Trophoblast cell (in vitro differentiated cells and primary cell): ENCODE measurements at regions not wholly inside any gene's neighbourhood (a gene's known extent, or its start where the extent isn't known, plus 50 kb on each side); places are given as distances from the start of the nearest gene placed in this dataset.

Experiments
- DNase-seq, 2 donors: peaks; one replicate each; pipeline ENCODE4 v3.0.0-alpha.2; 2016
- H2AFZ ChIP-seq: 2 replicates; pipeline ENCODE4 v1.6.1; 2013; ENCODE audit warnings: low read length, moderate library complexity, mild to moderate bottlenecking; ENCODE audit not compliant: insufficient read depth, poor library complexity
- H2AK5ac ChIP-seq: 2 replicates; pipeline ENCODE4 v1.6.1; 2013; ENCODE audit warnings: mild to moderate bottlenecking, low read length
- H2BK120ac ChIP-seq: 2 replicates; pipeline ENCODE4 v1.6.1; 2013; ENCODE audit warnings: low read length, mild to moderate bottlenecking, moderate library complexity; ENCODE audit not compliant: insufficient read depth, poor library complexity
- H2BK12ac ChIP-seq: 2 replicates; pipeline ENCODE4 v1.6.1; 2013; ENCODE audit warnings: mild to moderate bottlenecking, low read length, moderate library complexity
- H2BK5ac ChIP-seq: 2 replicates; pipeline ENCODE4 v1.6.1; 2013; ENCODE audit warnings: low read length, low read depth, moderate library complexity, mild to moderate bottlenecking; ENCODE audit not compliant: poor library complexity
- H3K14ac ChIP-seq: 2 replicates; pipeline ENCODE4 v1.6.1; 2013; ENCODE audit warnings: mild to moderate bottlenecking, low read length
- H3K18ac ChIP-seq: 2 replicates; pipeline ENCODE4 v1.6.1; 2013; ENCODE audit warnings: mild to moderate bottlenecking, low read length
- H3K23ac ChIP-seq: 2 replicates; pipeline ENCODE4 v1.6.1; 2013; ENCODE audit warnings: low read length
- H3K27ac ChIP-seq: 2 replicates; pipeline ENCODE4 v1.5.1; 2013; ENCODE audit warnings: low read depth, mild to moderate bottlenecking, inconsistent platforms, low read length, moderate library complexity
- H3K27me3 ChIP-seq: 2 replicates; pipeline ENCODE4 v1.6.1; 2013; ENCODE audit warnings: inconsistent platforms, mild to moderate bottlenecking, low read length, moderate library complexity; ENCODE audit not compliant: insufficient read depth
- H3K36me3 ChIP-seq, 2 experiments: 1 replicate in 1 of 2; 2 replicates in 1 of 2; pipeline ENCODE4 v1.6.1; 2013; ENCODE audit warnings: low read length in 2 of 2, mild to moderate bottlenecking in 2 of 2, moderate library complexity in 1 of 2; ENCODE audit not compliant: insufficient read depth in 2 of 2, control insufficient read depth in 1 of 2
- H3K4ac ChIP-seq: 2 replicates; pipeline ENCODE4 v1.6.1; 2013; ENCODE audit warnings: low read depth, mild to moderate bottlenecking, low read length, moderate library complexity
- H3K4me1 ChIP-seq, 2 experiments: 1 replicate in 1 of 2; 2 replicates in 1 of 2; pipeline ENCODE4 v1.6.1; 2013; ENCODE audit warnings: low read length in 2 of 2, mild to moderate bottlenecking in 2 of 2, moderate library complexity in 1 of 2; ENCODE audit not compliant: insufficient read depth in 2 of 2, control insufficient read depth in 1 of 2
- H3K4me2 ChIP-seq: 2 replicates; pipeline ENCODE4 v1.6.1; 2013; ENCODE audit warnings: inconsistent platforms, mild to moderate bottlenecking, low read length, moderate library complexity
- H3K4me3 ChIP-seq: 2 replicates; pipeline ENCODE4 v1.5.1; 2013; ENCODE audit warnings: mild to moderate bottlenecking, low read depth, low read length, inconsistent platforms
- H3K79me1 ChIP-seq: one replicate; pipeline ENCODE4 v1.6.1; 2013; ENCODE audit warnings: low read length
- H3K79me2 ChIP-seq: 2 replicates; pipeline ENCODE4 v1.6.1; 2013; ENCODE audit warnings: low read length, mild to moderate bottlenecking; ENCODE audit not compliant: control insufficient read depth, insufficient read depth, poor library complexity
- H3K9ac ChIP-seq: 2 replicates; pipeline ENCODE4 v1.6.1; 2013; ENCODE audit warnings: mild to moderate bottlenecking, low read length
- H3K9me3 ChIP-seq: 2 replicates; pipeline ENCODE4 v1.6.1; 2013; ENCODE audit warnings: low read depth, mild to moderate bottlenecking, control low read depth, inconsistent platforms, low read length; ENCODE audit not compliant: insufficient read depth
- H4K12ac ChIP-seq: 2 replicates; pipeline ENCODE4 v1.6.1; 2013; ENCODE audit warnings: low read depth, mild to moderate bottlenecking, low read length, moderate library complexity
- H4K8ac ChIP-seq: 2 replicates; pipeline ENCODE4 v1.6.1; 2013; ENCODE audit warnings: low read depth, mild to moderate bottlenecking, low read length, moderate library complexity
- H4K91ac ChIP-seq: one replicate; pipeline ENCODE4 v1.6.1; 2013; ENCODE audit warnings: low read depth, mild to moderate bottlenecking, low read length, moderate library complexity
- WGBS: extraction: QIAGEN DNeasy Blood & Tissue Kit; methylation state at CpG from one replicate; pipeline ENCODE4 v1.1.7; 2013; ENCODE audit warnings: missing lambda C conversion rate; ENCODE audit not compliant: insufficient read length, insufficient coverage; ENCODE audit errors: extremely low coverage; 5-methylcytosine and 5-hydroxymethylcytosine counted together

DNA sequence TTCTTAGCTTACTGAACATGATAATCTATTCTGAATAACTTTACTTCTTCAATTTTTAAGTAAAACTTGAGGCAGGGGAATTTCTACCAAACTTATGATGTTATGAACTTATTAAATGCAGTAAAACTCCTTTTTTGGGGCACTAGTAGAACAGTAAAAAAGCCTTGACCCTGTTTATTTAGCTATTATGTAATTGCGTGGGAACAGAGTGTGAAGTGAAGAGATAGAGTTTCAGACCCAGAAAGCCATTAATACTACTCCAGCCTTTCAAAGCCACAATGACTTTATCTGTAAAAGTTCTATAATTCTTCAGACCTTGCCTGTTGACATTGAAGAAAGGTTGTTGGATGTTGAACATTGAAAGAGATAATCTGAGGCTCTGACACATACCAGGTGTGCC lies 638.8 kb upstream of the GRM7 start:
- H4K8ac ChIP-seq, result no peak overlapping the region
- H2BK12ac ChIP-seq, result no peak overlapping the region
- no peaks in the 10 kb centered on the region for H3K79me2 ChIP-seq
- no peak overlapping the region for H4K12ac ChIP-seq
- no peaks in the 10 kb centered on the region for H3K27me3 ChIP-seq
- no peak overlapping the region for H3K18ac ChIP-seq
- no peak overlapping the region for H2AK5ac ChIP-seq
- H2BK120ac ChIP-seq, result no peak overlapping the region
- no peak overlapping the region for H3K23ac ChIP-seq
- WGBS, result no CpG with 5 or more reads among the region's 1 CpG
- DNase-seq, result no peak
- H3K9me3 ChIP-seq, result no peaks in the 10 kb centered on the region
- H3K4ac ChIP-seq, result no peak overlapping the region
- H3K79me1 ChIP-seq, result no peaks in the 10 kb centered on the region
- no peak overlapping the region for H3K27ac ChIP-seq
- no peaks in the 10 kb centered on the region for H3K36me3 ChIP-seq
- H3K4me3 ChIP-seq, result no peak overlapping the region
- no peaks in the 10 kb centered on the region for H3K4me1 ChIP-seq
- no peak overlapping the region for H4K91ac ChIP-seq
- H3K9ac ChIP-seq, result no peak overlapping the region
- no peak overlapping the region for H3K14ac ChIP-seq
- H3K4me2 ChIP-seq, result no peak overlapping the region
- H2AFZ ChIP-seq, result no peak overlapping the region
- no peak overlapping the region for H2BK5ac ChIP-seq

DNA sequence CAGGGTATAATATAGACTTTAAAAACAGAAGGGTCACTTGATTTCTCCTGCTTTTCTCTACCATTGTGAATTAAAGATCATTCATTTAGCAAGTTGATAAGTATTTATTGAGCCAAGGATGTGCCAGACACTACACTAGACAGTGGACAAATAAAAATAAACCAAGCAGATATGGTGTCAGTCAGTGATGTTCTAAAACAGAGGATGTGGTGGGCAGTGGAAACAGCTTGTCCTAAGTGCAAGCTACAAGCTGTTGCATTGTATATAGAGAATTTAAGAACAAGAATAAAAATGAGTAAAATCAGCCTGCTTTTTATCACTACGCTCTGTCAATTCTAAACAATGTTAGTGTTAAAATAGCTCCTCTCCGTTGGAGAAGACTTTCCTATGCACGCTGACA lies 637.3 kb upstream of the GRM7 start:
- no peaks in the 10 kb centered on the region for H3K36me3 ChIP-seq
- no peak overlapping the region for H3K18ac ChIP-seq
- no peaks in the 10 kb centered on the region for H3K4me1 ChIP-seq
- no peak overlapping the region for H3K23ac ChIP-seq
- no peak overlapping the region for H2BK120ac ChIP-seq
- no peak overlapping the region for H3K14ac ChIP-seq
- H3K27ac ChIP-seq, result no peak overlapping the region
- H3K9me3 ChIP-seq, result no peaks in the 10 kb centered on the region
- no CpG with 5 or more reads among the region's 3 CpGs for WGBS
- no peak overlapping the region for H3K4me2 ChIP-seq
- no peak overlapping the region for H3K4ac ChIP-seq
- no peak for DNase-seq
- H3K79me1 ChIP-seq, result no peaks in the 10 kb centered on the region
- no peak overlapping the region for H4K12ac ChIP-seq
- no peak overlapping the region for H2BK5ac ChIP-seq
- H2BK12ac ChIP-seq, result no peak overlapping the region
- no peak overlapping the region for H2AFZ ChIP-seq
- H4K91ac ChIP-seq, result no peak overlapping the region
- no peak overlapping the region for H3K4me3 ChIP-seq
- H3K9ac ChIP-seq, result no peak overlapping the region
- no peak overlapping the region for H4K8ac ChIP-seq
- no peaks in the 10 kb centered on the region for H3K27me3 ChIP-seq
- H2AK5ac ChIP-seq, result no peak overlapping the region
- no peaks in the 10 kb centered on the region for H3K79me2 ChIP-seq

DNA sequence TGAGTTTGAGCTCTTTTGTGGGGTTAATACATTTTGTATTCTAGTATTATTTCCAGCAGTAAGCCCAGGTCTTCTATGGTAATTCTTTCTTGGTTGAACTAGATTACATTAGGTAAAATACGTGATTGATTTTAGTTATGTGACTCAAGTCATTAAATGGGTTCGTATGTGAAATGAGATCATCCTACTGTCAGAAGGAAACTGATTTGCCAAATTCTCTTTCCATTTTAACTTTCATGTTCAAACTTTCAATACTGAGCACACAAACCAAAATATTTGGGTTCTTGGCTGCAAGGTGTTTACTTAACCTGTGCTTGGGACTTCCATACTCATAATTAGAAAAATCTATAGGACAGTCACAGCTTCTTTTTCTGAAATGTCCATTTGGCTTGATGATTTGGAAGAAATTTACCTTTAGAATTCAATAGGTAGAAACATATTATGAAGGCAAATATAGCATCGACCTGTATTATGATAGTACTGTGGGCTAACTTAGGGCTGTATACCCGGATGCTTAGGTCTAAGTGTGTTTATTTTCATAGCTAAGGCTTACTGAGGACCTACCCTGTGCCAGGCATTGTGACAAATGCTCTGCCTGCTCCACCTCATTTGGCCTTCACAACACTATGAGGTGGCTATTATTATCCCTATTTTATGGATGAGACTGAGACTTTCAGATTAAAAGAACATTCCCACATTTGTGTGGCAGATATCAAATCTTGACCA lies 631.8 kb upstream of the GRM7 start:
- Histone ChIP-seq H2BK12ac (no peak overlapping the region), H3K4me2 (no peak overlapping the region), H3K18ac (no peak overlapping the region), H3K23ac (no peak overlapping the region), H2BK120ac (no peak overlapping the region), H3K9ac (no peak overlapping the region), H3K4me3 (no peak overlapping the region), H2BK5ac (no peak overlapping the region), H3K36me3 (no peaks in the 10 kb centered on the region), H4K8ac (no peak overlapping the region), H3K4me1 (no peaks in the 10 kb centered on the region), H3K79me1 (no peaks in the 10 kb centered on the region), H2AFZ (no peak overlapping the region), H3K9me3 (no peaks in the 10 kb centered on the region), H3K4ac (no peak overlapping the region), H2AK5ac (no peak overlapping the region), H4K12ac (no peak overlapping the region), H3K27me3 (no peaks in the 10 kb centered on the region), H3K79me2 (no peaks in the 10 kb centered on the region), H4K91ac (no peak overlapping the region), H3K27ac (no peak overlapping the region), H3K14ac (no peak overlapping the region)
- no peak for DNase-seq
- no CpG with 5 or more reads among the region's 4 CpGs for WGBS

DNA sequence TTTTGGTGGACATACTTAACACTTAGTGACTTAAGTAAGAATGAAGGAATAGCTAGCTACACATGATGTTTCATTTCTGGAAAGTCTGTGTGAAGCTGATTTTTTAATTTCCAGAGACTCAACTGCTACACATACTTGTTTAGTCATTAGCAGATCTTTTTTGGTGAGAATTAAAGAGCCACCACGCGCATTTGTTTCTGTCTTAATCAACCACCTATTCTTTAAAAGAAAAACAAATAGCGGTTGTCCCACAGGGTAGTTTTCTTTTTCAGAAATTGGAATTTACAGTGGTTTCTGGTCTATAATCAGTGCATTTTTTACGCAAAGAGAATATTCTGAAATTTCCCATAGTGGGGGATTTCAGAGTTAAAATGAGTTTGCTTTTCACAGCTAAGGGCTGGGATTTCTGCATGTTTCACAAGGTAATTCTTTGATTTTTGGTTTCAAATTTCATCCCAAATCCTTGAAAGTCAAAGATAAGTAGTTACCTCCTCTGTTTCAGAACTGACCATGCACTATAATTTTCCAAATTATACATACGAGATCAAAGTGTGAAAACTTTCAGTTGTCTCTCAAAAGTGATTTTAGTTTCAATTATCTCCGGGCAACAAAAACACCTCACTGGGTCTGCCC lies 631.0 kb upstream of the GRM7 start:
- Histone ChIP-seq H4K91ac (no peak overlapping the region), H2AK5ac (no peak overlapping the region), H2AFZ (no peak overlapping the region), H3K9ac (no peak overlapping the region), H4K12ac (no peak overlapping the region), H3K4ac (no peak overlapping the region), H3K79me2 (no peaks in the 10 kb centered on the region), H3K79me1 (no peaks in the 10 kb centered on the region), H3K9me3 (no peaks in the 10 kb centered on the region), H3K27ac (no peak overlapping the region), H3K18ac (no peak overlapping the region), H2BK120ac (no peak overlapping the region), H4K8ac (no peak overlapping the region), H3K14ac (no peak overlapping the region), H3K4me3 (no peak overlapping the region), H3K36me3 (no peaks in the 10 kb centered on the region), H3K27me3 (no peaks in the 10 kb centered on the region), H3K23ac (no peak overlapping the region), H2BK12ac (no peak overlapping the region), H3K4me1 (no peaks in the 10 kb centered on the region), H3K4me2 (no peak overlapping the region), H2BK5ac (no peak overlapping the region)
- WGBS, result no CpG with 5 or more reads among the region's 6 CpGs
- no peak for DNase-seq
